Femur (tissue), 1 donor: ENCODE measurements at regions not wholly inside any gene's neighbourhood (a gene's known extent, or its start where the extent isn't known, plus 50 kb on each side); places are given as distances from the start of the nearest gene placed in this dataset.

Source experiments
- DNase-seq: peaks from one replicate; pipeline ENCODE4 v3.0.0-alpha.2; 2017

DNA sequence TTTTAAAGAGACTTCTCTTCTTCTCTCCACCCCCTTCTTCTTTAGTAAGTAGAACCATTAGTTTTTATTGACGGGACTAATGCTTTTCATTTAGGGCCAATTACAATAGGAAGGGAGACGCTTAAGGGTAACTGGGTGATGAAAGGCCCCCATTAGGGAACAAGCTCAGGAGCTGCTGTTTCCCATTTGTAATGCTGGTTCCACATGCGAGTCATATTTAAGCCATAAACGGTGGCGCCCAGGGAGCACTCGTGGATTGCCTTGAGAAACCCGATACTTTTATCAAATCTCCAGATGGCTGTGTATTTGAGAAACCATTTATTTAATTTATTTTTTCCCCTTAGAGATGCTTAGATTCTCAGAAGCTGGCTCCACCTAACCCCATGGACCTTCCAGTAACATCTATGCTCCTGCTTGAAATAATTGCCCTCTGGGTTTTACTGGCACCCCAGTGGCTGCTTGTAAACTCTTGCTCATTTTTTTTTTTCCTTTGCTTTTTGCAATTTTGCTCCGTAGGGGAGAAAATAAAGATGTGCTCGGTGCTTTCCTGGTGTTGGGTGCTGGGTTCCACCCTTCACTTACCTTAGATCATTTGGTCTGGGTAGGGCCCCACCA, 124.2 kb upstream of the MSX1 start:
- no peak for DNase-seq

DNA sequence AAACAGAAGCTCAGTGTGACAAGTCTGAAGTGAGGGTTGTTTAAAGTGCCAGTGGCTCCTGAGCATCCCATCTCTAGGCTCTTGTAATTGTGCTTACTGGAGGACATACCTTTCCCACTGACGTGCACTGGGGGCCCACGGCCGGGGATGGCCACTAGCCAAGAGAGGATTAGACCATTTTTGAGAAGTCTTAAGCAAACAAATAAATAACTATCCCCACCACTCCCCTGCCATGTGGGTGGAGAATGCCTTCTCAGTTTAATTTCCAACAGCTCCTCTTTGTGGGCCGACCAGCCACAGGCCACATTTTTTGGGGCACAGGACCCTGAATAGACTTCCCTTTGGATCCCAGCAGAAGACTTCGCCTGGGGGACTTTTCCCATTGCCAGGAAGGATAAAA, 125.0 kb upstream of the MSX1 start:
- DNase-seq = no peak

- no peak for DNase-seq
Measured at GRCh38 chr4:4733663-4734062, 125.8 kb upstream of the MSX1 start.

DNA sequence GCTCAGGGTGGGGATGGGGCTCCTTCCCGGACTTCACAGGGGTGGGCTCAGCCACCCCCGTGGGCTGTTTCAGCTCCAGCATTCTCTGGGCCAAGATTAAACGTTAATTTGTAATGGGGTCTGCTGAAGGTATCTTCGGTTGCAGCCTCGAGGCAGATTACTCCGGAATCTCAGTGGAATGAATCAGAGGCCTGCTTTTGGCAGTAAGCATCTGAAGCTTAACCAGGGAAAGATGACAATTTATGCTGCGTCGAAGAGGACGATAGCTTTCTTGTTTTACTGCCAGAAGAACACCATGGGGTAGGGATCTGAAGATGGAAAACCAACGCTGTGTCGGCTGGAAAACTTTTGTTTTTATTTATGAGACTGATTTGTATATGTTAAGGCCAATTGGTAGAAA, 129.2 kb upstream of the MSX1 start:
- DNase-seq = no peak

DNA sequence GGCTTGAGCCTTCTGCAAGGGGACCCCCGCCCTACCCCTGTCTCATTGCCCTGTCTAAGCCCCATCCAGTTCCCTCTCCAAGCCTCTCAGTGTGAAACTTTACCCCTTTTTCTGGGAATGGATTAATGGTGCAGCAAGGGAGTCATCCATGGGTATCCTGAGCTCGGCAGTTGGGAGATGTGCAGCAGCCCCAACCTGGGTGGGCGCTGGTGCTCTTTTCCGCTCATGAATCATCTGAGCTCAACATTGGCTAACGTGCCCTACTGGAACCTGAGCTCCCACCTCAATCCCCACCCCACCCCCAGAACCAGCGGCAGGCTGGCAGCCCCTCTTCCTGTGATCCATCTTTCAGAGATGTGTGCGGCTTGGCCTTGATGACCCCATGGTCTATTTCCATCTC, 130.3 kb upstream of the MSX1 start:
- DNase-seq = no peak

- DNase-seq = no peak
Measured at GRCh38 chr4:4727536-4727935, 131.9 kb upstream of the MSX1 start.

GRCh38 chr4:4726051-4726450, 133.4 kb upstream of the MSX1 start:
- DNase-seq = no peak

- peak; percentile 33 for DNase-seq
Measured at GRCh38 chr4:4724321-4724720, 135.1 kb upstream of the MSX1 start.

GRCh38 chr4:4721636-4722035, 137.8 kb upstream of the MSX1 start:
- no peak for DNase-seq

DNA sequence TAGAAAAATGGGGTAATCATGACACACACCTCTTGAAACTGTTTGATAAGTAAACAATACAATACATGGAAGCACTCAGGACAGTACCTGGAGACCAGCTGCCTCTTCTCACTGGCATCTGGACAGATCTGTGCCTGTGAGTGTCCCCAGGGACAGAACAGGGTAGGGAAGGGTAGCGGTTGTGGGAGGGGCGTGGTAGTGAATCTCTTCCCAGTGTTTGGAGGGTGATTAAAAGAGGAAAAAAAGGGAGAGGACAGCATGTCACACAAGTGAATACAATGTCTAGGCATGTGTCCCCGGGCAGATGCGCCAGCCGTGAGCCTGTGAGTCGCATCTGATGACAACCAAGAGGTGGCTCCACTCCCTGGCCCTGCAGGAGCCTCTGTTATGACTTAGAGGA, 138.8 kb upstream of the MSX1 start:
- no peak for DNase-seq

DNA sequence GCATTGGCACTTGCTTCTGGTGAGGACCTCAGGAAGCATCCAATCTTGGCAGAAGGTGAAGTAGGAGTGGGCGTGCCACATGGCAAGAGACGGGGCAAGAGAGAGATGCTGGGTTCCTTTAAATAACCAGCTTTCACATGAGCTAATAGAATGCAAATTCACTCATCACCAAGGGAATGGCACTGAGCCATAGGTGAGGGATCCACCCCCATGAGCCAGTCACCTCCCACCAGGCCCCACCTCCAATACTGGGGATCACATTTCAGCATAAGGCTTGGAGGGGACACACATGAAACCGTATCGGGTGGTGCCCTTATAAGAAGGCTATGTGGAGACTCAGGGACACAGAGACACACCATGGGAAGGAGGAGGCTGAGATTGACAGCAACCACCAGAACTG, 140.0 kb upstream of the MSX1 start:
- DNase-seq = no peak

DNA sequence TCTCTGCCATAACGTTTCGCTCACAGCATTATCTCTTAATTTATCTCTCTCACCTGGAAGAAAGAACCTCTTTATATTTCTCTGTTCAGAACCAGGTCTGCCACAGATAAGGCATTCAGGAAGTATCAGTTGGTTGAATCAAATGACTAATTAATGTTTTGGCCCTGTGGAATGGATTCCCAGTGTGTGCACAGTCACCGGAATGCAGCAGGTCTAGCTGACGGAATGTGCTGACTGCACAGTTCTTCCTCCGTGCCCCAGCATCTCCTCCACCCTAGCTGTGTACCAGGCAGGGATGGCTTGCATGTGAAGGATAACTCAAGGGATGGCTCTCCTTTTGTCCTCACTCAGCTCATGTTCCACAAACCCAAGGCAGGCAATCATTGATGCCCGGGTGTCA, 141.8 kb upstream of the MSX1 start:
- DNase-seq = no peak

DNA sequence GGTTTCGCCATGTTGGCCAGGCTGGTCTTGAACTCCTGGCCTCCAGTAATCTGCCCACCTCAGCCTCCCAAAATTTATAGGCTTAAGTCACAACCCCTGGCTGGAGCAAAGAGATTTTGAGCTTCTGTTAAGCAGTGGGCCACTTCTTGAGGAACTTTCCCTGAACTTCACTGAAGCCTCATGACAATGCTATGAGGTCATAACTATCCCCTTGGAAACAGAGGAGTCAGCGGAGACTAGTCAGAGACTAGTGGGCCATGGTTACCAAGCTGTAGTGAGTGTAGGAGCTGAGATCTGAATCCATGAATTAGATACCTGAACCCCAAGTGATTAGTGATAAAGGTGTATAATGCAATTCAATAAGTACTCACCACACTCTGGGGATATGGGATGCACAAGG, 145.1 kb upstream of the MSX1 start:
- DNase-seq = no peak

GRCh38 chr4:4712800-4713528, 146.5 kb upstream of the MSX1 start:
- no peak for DNase-seq

DNA sequence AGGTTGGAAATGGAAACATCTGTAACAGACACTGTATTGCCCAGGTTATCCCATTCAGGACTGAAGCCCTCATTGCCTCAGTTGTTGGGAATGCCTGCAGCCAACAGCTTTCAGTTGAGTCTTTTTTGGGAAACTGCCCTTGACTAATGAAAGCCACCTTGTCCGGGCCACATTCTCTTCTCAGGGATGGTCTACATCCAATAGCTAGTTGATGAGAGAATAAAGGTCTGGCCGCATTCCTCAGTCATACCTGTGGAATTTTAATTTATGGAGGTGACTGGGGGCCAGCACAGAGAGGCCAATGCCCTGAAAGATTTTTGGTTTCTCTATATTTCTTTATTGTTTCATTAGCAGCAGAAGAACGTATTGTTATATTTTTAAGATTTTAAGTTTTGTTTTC, 147.6 kb upstream of the MSX1 start:
- no peak for DNase-seq

DNA sequence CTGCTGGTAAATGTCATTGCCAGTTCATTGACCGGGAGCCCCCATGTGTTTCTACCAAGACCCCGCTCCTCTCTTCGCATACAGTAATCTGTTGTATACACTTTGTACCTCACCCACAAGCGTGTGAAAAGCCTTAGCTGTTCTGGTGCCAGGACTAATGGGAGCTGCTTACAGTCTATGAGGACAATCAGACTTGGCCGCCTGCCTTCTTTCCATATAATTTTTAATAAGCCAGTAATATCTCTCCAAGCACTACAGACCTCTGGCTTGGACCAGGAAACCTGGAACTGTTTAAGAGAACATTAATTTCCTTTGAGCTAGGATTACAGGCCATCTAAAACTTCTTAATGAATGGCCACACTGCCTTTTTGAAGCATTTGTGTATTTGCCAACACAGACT, 149.7 kb upstream of the MSX1 start:
- peak; percentile 29 for DNase-seq

DNA sequence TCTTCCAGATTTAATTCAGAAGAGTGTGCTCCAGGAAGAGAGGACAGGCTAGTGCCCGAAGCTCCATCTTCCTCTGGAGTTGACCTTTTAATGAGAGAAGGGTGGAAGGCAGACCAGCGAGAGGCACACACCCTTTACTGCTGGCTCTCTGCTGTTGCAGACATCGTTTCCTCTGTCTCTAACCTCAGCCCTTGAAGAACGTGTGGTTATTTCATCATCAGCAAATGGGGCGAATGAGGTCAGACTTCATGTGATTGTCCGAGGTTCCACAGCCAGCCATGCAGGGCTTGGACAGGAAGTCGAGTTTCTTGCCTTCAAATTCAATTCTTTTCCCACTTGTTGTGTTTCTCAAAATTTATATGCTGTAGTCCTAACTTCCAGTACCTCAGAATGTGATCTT, 155.2 kb upstream of the MSX1 start:
- no peak for DNase-seq

- no peak for DNase-seq
Measured at GRCh38 chr4:4697584-4697983, 155.7 kb upstream of the STX18 start.

DNA sequence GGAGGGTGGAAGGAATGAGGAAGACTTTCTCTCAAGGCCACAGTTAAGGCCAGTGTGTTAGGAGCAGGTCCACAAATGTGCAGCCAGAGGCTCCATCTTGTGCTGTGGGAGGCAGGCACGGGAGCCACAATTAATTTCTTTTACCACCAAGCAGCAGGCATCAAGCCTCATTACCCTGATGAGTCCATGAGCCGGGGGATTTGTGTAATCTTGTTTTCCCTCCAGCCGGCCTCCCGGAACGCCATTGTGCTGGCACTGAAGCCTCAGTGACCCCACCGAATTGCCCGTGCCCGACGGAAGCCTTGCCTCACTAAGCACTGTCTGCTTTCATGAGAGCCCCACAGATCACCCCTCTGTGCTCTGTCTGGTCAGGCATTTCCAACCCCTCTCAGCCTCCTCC, 154.7 kb upstream of the STX18 start:
- DNase-seq = no peak

GRCh38 chr4:4695497-4695896, 153.6 kb upstream of the STX18 start:
- no peak for DNase-seq

DNA sequence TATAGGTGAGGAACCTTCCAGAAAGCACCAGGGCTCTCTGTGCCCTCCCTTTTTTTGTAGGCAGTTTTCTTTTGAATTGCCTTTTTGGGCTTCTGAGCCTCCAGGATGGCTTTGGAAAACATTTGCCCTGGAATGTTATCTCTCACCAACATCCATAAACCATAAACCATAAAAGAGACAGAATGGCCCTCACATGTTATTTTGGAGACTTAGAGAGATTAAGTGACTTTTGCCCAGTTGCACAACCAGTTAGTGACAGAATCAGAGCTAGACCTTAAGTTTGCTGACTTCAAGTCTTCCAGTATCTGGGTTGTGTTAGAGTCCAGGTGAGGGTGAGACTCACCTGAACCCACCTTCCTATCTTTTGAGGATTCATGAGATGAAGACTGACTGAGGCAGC, 153.0 kb upstream of the STX18 start:
- DNase-seq = no peak

DNA sequence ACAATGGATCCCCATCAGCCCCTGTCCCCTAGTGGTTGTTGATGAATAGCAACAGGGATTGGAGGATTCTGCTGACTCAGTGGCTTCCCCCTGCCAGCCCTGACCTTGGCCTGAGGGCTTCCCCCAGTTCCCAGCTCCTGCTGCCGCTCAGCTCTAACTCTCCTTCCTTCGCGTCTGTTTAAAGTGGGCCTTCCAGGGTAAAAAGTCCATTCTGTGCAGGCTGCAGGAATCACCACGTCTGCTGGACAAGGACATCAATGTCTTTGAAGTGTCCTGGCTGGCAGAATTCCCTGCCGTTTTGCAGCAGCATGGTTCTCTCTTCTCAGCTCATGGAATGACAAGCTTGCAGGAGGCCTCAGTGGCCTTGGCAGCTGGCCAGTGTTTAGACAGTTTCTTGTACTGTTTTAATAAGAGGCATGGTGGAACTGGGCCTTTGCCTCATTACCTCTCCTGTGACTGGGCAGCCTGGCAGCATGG, 152.5 kb upstream of the STX18 start:
- no peak for DNase-seq

GRCh38 chr4:4693755-4694295, 152.0 kb upstream of the STX18 start:
- DNase-seq = no peak

DNA sequence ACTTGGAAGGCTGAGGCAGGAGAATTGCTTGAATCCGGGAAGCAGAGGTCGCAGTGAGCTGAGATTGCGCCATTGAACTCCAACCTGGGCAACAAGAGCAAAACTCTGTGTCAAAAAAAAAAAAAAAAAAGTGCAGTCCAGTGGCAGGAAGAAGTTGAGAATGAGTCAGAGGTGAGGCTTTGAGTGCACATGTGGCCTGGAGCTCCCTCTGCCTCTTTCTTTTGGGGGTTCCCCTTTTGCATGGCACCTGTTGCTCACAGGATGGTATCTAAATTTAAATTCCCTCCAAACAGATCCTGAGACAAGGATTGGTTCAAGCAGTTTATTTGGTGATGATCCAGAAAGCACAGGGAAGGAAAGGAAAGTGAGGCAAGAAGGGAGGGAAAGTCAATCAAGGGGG, 151.4 kb upstream of the STX18 start:
- DNase-seq = no peak

- DNase-seq = no peak
Measured at GRCh38 chr4:4690854-4691253, 149.0 kb upstream of the STX18 start.
